GM18505 (cell line): ENCODE measurements at regions not wholly inside any gene's neighbourhood (a gene's known extent, or its start where the extent isn't known, plus 50 kb on each side); places are given as distances from the start of the nearest gene placed in this dataset.
"Not testable (repeated sequence)": the region's sequence is repeated elsewhere in the genome, so short reads cannot be mapped to it uniquely, and the experiment has no call there.

ENCODE experiments used
- ATAC-seq: cut with Tn5 transposase; IDR thresholded peaks from one replicate; pipeline ENCODE4 v1.9.1; 2021; ENCODE audit not compliant: unreplicated experiment
- POLR2A ChIP-seq: IDR thresholded peaks from 4 replicates; pipeline ENCODE4 v1.6.1; 2011; ENCODE audit warnings: borderline replicate concordance; ENCODE audit not compliant: insufficient read depth, insufficient read length; ENCODE audit errors: extremely low read depth

- TF ChIP-seq POLR2A, result no peak
Observed at GRCh38 chr5:14945450-14945849, 73.9 kb upstream of the ANKH start.

GRCh38 chr5:14944996-14945395 is 73.4 kb upstream of the ANKH start:
- no peak for TF ChIP-seq POLR2A
- ATAC-seq, result no peak

More at GRCh38 chr5:14945450-14945849, 73.9 kb upstream of the ANKH start:
- no peak for ATAC-seq

- no peak for ATAC-seq
- TF ChIP-seq POLR2A, result no peak
Observed at GRCh38 chr5:14944350-14944739, 72.8 kb upstream of the ANKH start.

GRCh38 chr5:14942212-14942611 is 70.6 kb upstream of the ANKH start:
- ATAC-seq, result no peak
- no peak for TF ChIP-seq POLR2A

GRCh38 chr5:14937254-14937653 is 65.7 kb upstream of the ANKH start:
- no peak for ATAC-seq
- no peak for TF ChIP-seq POLR2A

- no peak for TF ChIP-seq POLR2A
- ATAC-seq, result no peak
Observed at GRCh38 chr5:14936588-14936987, 65.0 kb upstream of the ANKH start.

- TF ChIP-seq POLR2A, result no peak
- ATAC-seq, result no peak
Observed at GRCh38 chr5:14935341-14935740, 63.8 kb upstream of the ANKH start.

GRCh38 chr5:14932902-14933469 is 61.4 kb upstream of the ANKH start:
- no peak for ATAC-seq
- TF ChIP-seq POLR2A, result no peak

- TF ChIP-seq POLR2A, result no peak
- ATAC-seq, result no peak
Observed at GRCh38 chr5:14930486-14930885, 58.9 kb upstream of the ANKH start.

- no peak for ATAC-seq
- no peak for TF ChIP-seq POLR2A
Observed at GRCh38 chr5:14929293-14930065, 57.9 kb upstream of the ANKH start.

GRCh38 chr5:14928661-14929060 is 57.1 kb upstream of the ANKH start:
- ATAC-seq, result no peak
- no peak for TF ChIP-seq POLR2A

- no peak for TF ChIP-seq POLR2A
- no peak for ATAC-seq
Observed at GRCh38 chr5:14925326-14925725, 53.7 kb upstream of the ANKH start.

GRCh38 chr5:14922952-14923351 is 51.4 kb upstream of the ANKH start:
- ATAC-seq, result not testable (repeated sequence)

GRCh38 chr5:14922456-14922855 is 50.9 kb upstream of the ANKH start:
- ATAC-seq, result no peak
- TF ChIP-seq POLR2A, result no peak
